Stimulated activated CD4-positive, alpha-beta T cell treated with anti-CD3 and anti-CD28 coated beads, Interleukin-15, amount 100 ng/mL, for 1 hour (primary cell): ENCODE measurements at regions not wholly inside any gene's neighbourhood (a gene's known extent, or its start where the extent isn't known, plus 50 kb on each side); places are given as distances from the start of the nearest gene placed in this dataset.

Experiments used
- DNase-seq, 2 donors: peaks; one replicate each; pipeline ENCODE4 v3.0.0-alpha.2; 2020; ENCODE audit warnings: low read depth in 1 of 2, low spot score in 1 of 2

- no peak for DNase-seq
These were observed 137.8 kb downstream of the ENGASE start for GRCh38 chr17:79212149-79213087.

GRCh38 chr17:79211061-79211770 is 136.6 kb downstream of the ENGASE start:
- DNase-seq = no peak

GRCh38 chr17:79210638-79211037 is 136.0 kb downstream of the ENGASE start:
- no peak for DNase-seq

- DNase-seq = no peak
These were observed 133.3 kb downstream of the ENGASE start for GRCh38 chr17:79207960-79208359.

- DNase-seq = no peak
These were observed 131.1 kb downstream of the ENGASE start for GRCh38 chr17:79205688-79206205.

GRCh38 chr17:79204261-79204660 is 129.6 kb downstream of the ENGASE start:
- DNase-seq = no peak

- DNase-seq = no peak
These were observed 129.0 kb downstream of the ENGASE start for GRCh38 chr17:79203657-79204056.

- DNase-seq = no peak
These were observed 128.4 kb downstream of the ENGASE start for GRCh38 chr17:79203016-79203415.

- no peak for DNase-seq
These were observed 127.9 kb downstream of the ENGASE start for GRCh38 chr17:79202480-79202879.

- DNase-seq = no peak
These were observed 127.1 kb downstream of the ENGASE start for GRCh38 chr17:79201536-79202227.

- no peak for DNase-seq
These were observed 126.5 kb downstream of the ENGASE start for GRCh38 chr17:79201119-79201518.

- no peak for DNase-seq
These were observed 122.3 kb downstream of the ENGASE start for GRCh38 chr17:79196913-79197312.

GRCh38 chr17:79192503-79193351 is 118.1 kb downstream of the ENGASE start:
- no peak for DNase-seq

GRCh38 chr17:79191270-79191934 is 116.8 kb downstream of the ENGASE start:
- DNase-seq = no peak

- DNase-seq = no peak
These were observed 114.7 kb downstream of the ENGASE start for GRCh38 chr17:79189305-79189704.

- no peak for DNase-seq
These were observed 114.1 kb downstream of the ENGASE start for GRCh38 chr17:79188685-79189084.

- no peak for DNase-seq
These were observed 113.4 kb downstream of the ENGASE start for GRCh38 chr17:79188048-79188447.

- DNase-seq = no peak
These were observed 112.6 kb downstream of the ENGASE start for GRCh38 chr17:79187186-79187585.

- no peak for DNase-seq
These were observed 111.8 kb downstream of the ENGASE start for GRCh38 chr17:79186406-79186805.

GRCh38 chr17:79185671-79186070 is 111.0 kb downstream of the ENGASE start:
- DNase-seq = no peak
